AG10803 (cell line): ENCODE measurements at regions not wholly inside any gene's neighbourhood (a gene's known extent, or its start where the extent isn't known, plus 50 kb on each side); places are given as distances from the start of the nearest gene placed in this dataset.

Experiments
- DNase-seq: peaks from one replicate; pipeline ENCODE4 v3.0.0; 2010; ENCODE audit warnings: low read depth
- H3K4me3 ChIP-seq: 2 replicates; pipeline ENCODE4 v1.5.1; 2011; ENCODE audit warnings: mild to moderate bottlenecking, low read length, control low read depth
- TF ChIP-seq, protein P1 (sequence below): conservative IDR thresholded peaks from 2 replicates; pipeline ENCODE4 v1.5.1; 2011; ENCODE audit warnings: mild to moderate bottlenecking, low read length, control low read depth, inconsistent platforms

DNA sequence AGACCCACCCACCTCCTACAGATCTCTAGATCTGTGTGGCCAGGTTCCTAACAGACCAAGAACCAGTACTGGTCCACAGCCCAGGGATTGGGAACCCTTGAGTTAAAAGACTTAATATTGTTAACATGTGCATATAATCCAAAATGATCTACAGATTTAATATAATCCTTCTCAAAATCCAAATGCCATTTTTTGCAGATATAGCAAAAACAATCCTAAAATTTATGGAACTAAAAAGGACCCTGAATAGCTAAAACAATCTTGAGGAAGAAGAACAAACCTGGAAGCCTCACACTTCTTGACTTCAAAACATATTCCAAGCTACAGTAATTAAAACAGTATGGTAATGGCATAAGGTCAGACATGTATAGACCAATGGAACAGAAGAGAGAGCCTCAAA, 206.9 kb upstream of the SIX2 start:
- TF ChIP-seq, protein P1, sequence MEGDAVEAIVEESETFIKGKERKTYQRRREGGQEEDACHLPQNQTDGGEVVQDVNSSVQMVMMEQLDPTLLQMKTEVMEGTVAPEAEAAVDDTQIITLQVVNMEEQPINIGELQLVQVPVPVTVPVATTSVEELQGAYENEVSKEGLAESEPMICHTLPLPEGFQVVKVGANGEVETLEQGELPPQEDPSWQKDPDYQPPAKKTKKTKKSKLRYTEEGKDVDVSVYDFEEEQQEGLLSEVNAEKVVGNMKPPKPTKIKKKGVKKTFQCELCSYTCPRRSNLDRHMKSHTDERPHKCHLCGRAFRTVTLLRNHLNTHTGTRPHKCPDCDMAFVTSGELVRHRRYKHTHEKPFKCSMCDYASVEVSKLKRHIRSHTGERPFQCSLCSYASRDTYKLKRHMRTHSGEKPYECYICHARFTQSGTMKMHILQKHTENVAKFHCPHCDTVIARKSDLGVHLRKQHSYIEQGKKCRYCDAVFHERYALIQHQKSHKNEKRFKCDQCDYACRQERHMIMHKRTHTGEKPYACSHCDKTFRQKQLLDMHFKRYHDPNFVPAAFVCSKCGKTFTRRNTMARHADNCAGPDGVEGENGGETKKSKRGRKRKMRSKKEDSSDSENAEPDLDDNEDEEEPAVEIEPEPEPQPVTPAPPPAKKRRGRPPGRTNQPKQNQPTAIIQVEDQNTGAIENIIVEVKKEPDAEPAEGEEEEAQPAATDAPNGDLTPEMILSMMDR: no peak
- H3K4me3 ChIP-seq: no peak overlapping the region
- no peak for DNase-seq

DNA sequence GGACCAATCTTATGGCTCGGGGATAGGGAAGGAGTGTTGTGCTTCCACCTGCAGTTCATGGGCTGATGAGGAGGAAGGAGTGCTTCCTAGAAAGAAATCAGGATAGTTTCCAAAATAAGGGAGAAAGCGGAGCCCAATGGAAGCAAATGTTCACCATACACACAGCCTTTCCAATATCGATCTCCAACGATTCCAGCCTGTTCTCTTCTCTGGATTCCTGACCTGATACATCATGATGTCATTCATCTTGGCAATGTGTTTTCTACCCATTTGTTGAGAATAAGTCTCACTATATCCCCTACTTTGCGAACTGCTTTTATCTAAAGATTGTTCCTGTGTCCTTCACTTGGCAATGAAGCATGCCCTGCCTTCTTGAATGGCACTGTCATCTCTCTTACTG, 205.3 kb upstream of the SIX2 start:
- no peak overlapping the region for H3K4me3 ChIP-seq
- TF ChIP-seq, protein P1: no peak
- no peak for DNase-seq

DNA sequence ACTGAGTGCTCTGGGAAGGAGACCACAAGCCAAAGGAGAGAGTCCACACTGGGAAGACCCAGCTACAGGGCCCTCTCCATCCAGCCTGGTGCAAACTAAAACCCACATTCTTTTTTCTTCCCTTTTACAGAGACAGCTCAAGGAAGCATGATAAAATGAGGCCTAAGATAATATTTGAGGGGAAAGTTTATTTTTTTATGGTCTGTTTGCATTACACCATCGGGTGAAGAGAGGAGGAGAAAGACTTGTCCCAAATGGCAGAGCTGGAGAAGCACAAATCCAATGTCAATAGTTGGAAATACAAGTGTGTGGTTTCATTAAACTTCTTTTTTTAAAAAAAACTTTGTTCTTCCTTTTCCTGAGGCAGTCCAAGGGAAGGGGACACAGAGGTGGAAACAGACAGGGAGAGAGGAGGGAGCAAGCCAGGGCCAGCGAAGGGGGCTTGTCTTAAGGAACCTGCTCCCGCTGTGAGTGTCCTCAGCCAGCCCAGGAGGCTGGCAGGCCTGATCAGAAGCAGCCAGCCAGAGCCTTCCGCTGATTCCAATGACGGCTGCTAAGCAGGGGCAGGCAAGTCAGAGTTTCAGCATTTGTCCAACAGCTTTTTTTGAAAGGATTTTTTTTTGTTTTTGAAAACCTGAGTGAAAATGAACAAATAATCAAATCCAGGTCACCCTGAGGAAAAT, 203.8 kb upstream of the SIX2 start:
- TF ChIP-seq, protein P1: no peak
- H3K4me3 ChIP-seq: no peak overlapping the region
- DNase-seq: no peak

DNA sequence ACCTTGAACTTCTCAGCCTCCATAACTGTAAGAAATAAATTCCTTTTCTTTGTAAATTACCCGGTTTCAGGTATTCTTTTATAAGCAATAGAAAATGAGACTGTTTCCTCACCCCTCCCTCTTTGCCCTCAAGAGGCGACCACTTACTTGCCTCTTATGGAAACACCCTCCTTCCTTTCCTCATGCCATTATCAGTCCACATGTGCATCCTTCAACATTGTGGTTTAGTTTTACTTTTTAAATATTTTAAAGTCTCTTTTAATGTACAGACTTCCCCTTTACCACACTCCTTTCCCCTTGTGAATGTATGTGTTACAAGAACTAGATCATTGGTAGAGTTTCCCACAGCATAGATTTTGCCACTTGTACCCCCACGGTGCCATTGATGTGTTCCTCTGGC, 202.4 kb upstream of the SIX2 start:
- TF ChIP-seq, protein P1: no peak
- H3K4me3 ChIP-seq: no peak overlapping the region
- no peak for DNase-seq

DNA sequence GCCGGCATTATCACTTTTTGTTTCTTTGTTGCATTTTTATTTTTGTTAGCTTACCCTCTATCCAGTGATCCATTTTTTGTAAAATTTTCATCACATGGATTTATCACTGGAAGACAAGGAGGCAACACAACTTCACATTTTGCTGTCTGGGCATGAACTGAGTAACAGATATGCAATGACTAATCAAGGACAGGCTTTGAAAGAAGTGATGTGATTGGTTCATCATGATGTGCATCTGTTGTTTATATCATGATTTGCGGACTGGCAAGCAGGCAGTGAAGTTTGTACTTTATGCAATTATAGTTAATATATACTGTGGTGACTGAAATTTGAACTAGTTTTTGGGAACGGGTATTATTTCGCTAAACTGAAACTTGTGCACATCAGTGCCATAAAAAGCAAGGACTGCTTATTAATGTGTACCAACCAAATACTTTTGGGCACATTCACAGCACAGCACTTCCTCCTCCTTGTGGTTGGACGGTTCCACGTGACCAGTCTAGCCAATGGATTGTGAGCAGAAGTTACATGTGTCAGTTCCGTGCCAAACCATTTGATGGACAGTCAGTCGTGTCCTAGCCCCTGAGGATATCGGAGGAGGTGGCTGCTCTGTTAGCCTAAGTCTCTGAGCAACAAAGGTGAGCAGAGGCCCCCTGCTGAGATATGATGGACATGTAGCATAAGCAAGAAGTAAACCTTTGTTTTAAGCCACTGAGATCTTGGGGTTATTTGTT, 201.4 kb upstream of the SIX2 start:
- DNase-seq: no peak
- no peak overlapping the region for H3K4me3 ChIP-seq
- TF ChIP-seq, protein P1: no peak

DNA sequence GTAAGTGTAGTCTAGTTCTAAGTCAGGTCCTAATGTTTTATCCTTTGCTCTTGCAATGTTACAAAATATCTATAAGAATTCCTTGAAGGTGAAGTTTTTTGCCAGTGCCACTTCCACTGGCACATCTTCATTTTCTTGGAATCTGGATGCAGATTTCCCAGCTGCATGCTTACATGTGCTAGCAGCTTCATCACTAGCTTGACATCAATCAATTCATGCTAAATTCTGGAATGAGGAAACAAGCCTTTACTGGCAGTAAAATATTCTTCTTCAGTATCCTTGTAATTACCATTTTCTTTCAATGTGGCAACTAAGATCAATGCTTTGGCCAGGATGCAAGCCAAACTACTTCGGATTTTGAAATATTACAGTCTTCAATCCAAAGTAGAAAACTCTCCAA, 200.6 kb upstream of the SIX2 start:
- TF ChIP-seq, protein P1: no peak
- DNase-seq: no peak
- no peak overlapping the region for H3K4me3 ChIP-seq

DNA sequence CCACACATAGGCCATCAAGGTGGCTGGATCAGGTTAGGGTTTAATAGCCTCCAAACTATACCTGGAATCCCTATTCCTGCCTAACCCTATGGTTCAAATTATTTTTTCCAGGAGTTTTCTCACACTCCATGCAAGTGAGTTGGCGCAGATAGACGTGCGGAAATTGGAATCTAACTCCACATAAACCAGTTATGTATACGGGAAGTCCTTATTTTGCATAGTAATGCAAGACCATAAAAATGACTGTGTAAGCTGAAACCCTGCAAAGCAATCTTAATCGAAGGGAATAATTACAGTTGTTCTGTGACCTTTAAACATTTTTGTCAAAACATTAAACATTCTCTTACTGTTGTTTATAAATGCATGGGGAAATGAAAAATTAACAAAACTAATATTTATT, 200.1 kb upstream of the SIX2 start:
- TF ChIP-seq, protein P1: no peak
- H3K4me3 ChIP-seq: no peak overlapping the region
- no peak for DNase-seq
